H1 (cell line): ENCODE measurements at regions not wholly inside any gene's neighbourhood (a gene's known extent, or its start where the extent isn't known, plus 50 kb on each side); places are given as distances from the start of the nearest gene placed in this dataset.

Experiments used
- CTCF ChIA-PET: fragments of 300-600 bp; sonication (Branson Sonifier 250); formaldehyde crosslinking; loops from one replicate; lab custom pipeline; 2021; ENCODE audit not compliant: partially characterized antibody; lab: Charles Lee
- POLR2A ChIA-PET: fragments of 300-600 bp; sonication (Branson Sonifier 250); formaldehyde crosslinking; loops from one replicate; lab custom pipeline; 2021; ENCODE audit warnings: inconsistent platforms; ENCODE audit not compliant: partially characterized antibody; lab: Charles Lee
- DNase-seq, 2 experiments: peaks; one replicate each; pipeline versions ENCODE4 v3.0.0 to v3.0.0-alpha.2; 2010 to 2022; ENCODE audit warnings: low spot score in 2 of 2, low read depth in 1 of 2, mixed read lengths in 1 of 2
- FAIRE-seq: peaks from 2 replicates; lab custom pipeline; 2011; peaks lifted over from hg19 to GRCh38; lab: Jason Lieb, UNC
- H2AFZ ChIP-seq: 2 replicates; pipeline ENCODE4 v1.8.1; 2012; ENCODE audit warnings: low read length, inconsistent platforms
- H2AK5ac ChIP-seq: 2 replicates; pipeline ENCODE4 v1.6.1; 2013; ENCODE audit warnings: low read depth, low read length
- H2BK120ac ChIP-seq: replicated peaks from 2 replicates; pipeline ENCODE3; 2013; ENCODE audit warnings: low read depth, low read length, inconsistent platforms
- H2BK12ac ChIP-seq: 2 replicates; pipeline ENCODE4 v1.6.1; 2013; ENCODE audit warnings: low read depth, low read length
- H2BK15ac ChIP-seq: 2 replicates; pipeline ENCODE4 v1.6.1; 2013; ENCODE audit warnings: low read length
- H2BK20ac ChIP-seq: 2 replicates; pipeline ENCODE4 v1.6.1; 2013; ENCODE audit warnings: low read length
- H2BK5ac ChIP-seq: 2 replicates; pipeline ENCODE4 v1.6.1; 2013; ENCODE audit warnings: low read depth, low read length
- H3K14ac ChIP-seq: 2 replicates; pipeline ENCODE4 v1.6.1; 2013; ENCODE audit warnings: inconsistent platforms; ENCODE audit not compliant: insufficient read length
- H3K18ac ChIP-seq: 2 replicates; pipeline ENCODE4 v1.6.1; 2013; ENCODE audit warnings: low read length; ENCODE audit errors: extremely low read depth
- H3K23ac ChIP-seq: 2 replicates; pipeline ENCODE4 v1.6.1; 2013; ENCODE audit warnings: inconsistent platforms; ENCODE audit not compliant: insufficient read length
- H3K23me2 ChIP-seq: 2 replicates; pipeline ENCODE4 v1.6.1; 2013; ENCODE audit warnings: low read depth, low read length
- H3K27ac ChIP-seq: 2 replicates; pipeline ENCODE4 v1.6.1; 2011; ENCODE audit warnings: low read depth, low read length, inconsistent platforms
- H3K27me3 ChIP-seq, 4 experiments: replicated peaks in 1 of 4; 1 replicate in 1 of 4; 2 replicates in 3 of 4; pipeline versions ENCODE4 v1.6.1 to v1.8.1; 2011 to 2013; ENCODE audit warnings: low read length in 3 of 4, mild to moderate bottlenecking in 3 of 4, inconsistent platforms in 2 of 4, mixed read lengths in 2 of 4, moderate library complexity in 1 of 4; ENCODE audit not compliant: control insufficient read depth in 3 of 4, insufficient read depth in 3 of 4; ENCODE audit errors: extremely low read depth in 1 of 4
- H3K36me3 ChIP-seq, 4 experiments: 2 replicates each; pipeline versions ENCODE4 v1.6.1 to v1.8.1; 2011 to 2013; ENCODE audit warnings: mild to moderate bottlenecking in 4 of 4, low read length in 3 of 4, moderate library complexity in 2 of 4, control low read depth in 1 of 4, inconsistent platforms in 1 of 4; ENCODE audit not compliant: insufficient read depth in 4 of 4, control insufficient read depth in 2 of 4
- H3K4ac ChIP-seq: replicated peaks from 2 replicates; pipeline ENCODE3; 2013; ENCODE audit warnings: low read length, low read depth, mixed read lengths, inconsistent platforms; ENCODE audit not compliant: insufficient read length
- H3K4me1 ChIP-seq, 4 experiments: replicated peaks in 1 of 4; 1 replicate in 1 of 4; 2 replicates in 3 of 4; pipeline versions ENCODE4 v1.6.1 to v1.8.1; 2011 to 2013; ENCODE audit warnings: low read length in 3 of 4, inconsistent platforms in 2 of 4, mixed read lengths in 1 of 4; ENCODE audit not compliant: insufficient read depth in 4 of 4, control insufficient read depth in 3 of 4
- H3K4me2 ChIP-seq, 2 experiments: 2 replicates each; pipeline versions ENCODE4 v1.6.1 to v1.8.1; 2011 to 2013; ENCODE audit warnings: low read depth in 2 of 2, low read length in 2 of 2, control low read depth in 1 of 2, inconsistent platforms in 1 of 2, mild to moderate bottlenecking in 1 of 2; ENCODE audit not compliant: insufficient read depth in 1 of 2
- H3K4me3 ChIP-seq, 4 experiments: fragments of 200-600, 300-600 bp in 1 of 4; sonication (generic), shearing (Covaris generic), sonication (Bioruptor Twin) in 1 of 4; 2 replicates each; pipeline versions ENCODE4 v1.5.1 to v1.8.1; 2011 to 2016; ENCODE audit warnings: low read length in 4 of 4, low read depth in 3 of 4, control low read depth in 2 of 4, inconsistent platforms in 2 of 4, mild to moderate bottlenecking in 2 of 4, mixed read lengths in 1 of 4, moderate library complexity in 1 of 4; ENCODE audit not compliant: insufficient read depth in 2 of 4; ENCODE audit errors: extremely low read depth in 1 of 4
- H3K56ac ChIP-seq: replicated peaks from 2 replicates; pipeline ENCODE3; 2013; ENCODE audit warnings: low read depth, mild to moderate bottlenecking, mixed read lengths, low read length, inconsistent platforms; ENCODE audit not compliant: insufficient read length
- H3K79me1 ChIP-seq: 2 replicates; pipeline ENCODE4 v1.6.1; 2013; ENCODE audit warnings: low read depth, low read length, control low read depth
- H3K79me2 ChIP-seq, 2 experiments: 2 replicates each; pipeline versions ENCODE4 v1.6.1 to v1.8.1; 2012 to 2013; ENCODE audit warnings: low read length in 2 of 2, mild to moderate bottlenecking in 2 of 2, inconsistent platforms in 1 of 2; ENCODE audit not compliant: insufficient read depth in 2 of 2, control insufficient read depth in 1 of 2
- H3K9ac ChIP-seq, 4 experiments: replicated peaks in 1 of 4; 1 replicate in 1 of 4; 2 replicates in 3 of 4; pipeline versions ENCODE4 v1.6.1 to v1.8.1; 2011 to 2013; ENCODE audit warnings: low read depth in 3 of 4, low read length in 3 of 4, control low read depth in 2 of 4, mild to moderate bottlenecking in 2 of 4, moderate library complexity in 2 of 4, inconsistent platforms in 1 of 4; ENCODE audit errors: extremely low read depth in 1 of 4
- H3K9me3 ChIP-seq, 2 experiments: 2 replicates each; pipeline versions ENCODE4 v1.6.1 to v1.8.1; 2012 to 2013; ENCODE audit warnings: mild to moderate bottlenecking in 2 of 2, moderate library complexity in 2 of 2, control low read depth in 1 of 2, inconsistent platforms in 1 of 2, low read depth in 1 of 2, low read length in 1 of 2, mixed read lengths in 1 of 2; ENCODE audit not compliant: insufficient read depth in 2 of 2
- H4K20me1 ChIP-seq, 2 experiments: replicated peaks in 1 of 2; 2 replicates each; pipeline versions ENCODE3 to v1.8.1; 2011 to 2013; ENCODE audit warnings: inconsistent platforms in 2 of 2, low read length in 2 of 2, mild to moderate bottlenecking in 1 of 2; ENCODE audit not compliant: insufficient read depth in 2 of 2, control insufficient read depth in 1 of 2
- H4K5ac ChIP-seq: 2 replicates; pipeline ENCODE4 v1.6.1; 2013; ENCODE audit warnings: low read length, low read depth, mixed read lengths, inconsistent platforms; ENCODE audit not compliant: insufficient read length
- H4K8ac ChIP-seq: 2 replicates; pipeline ENCODE4 v1.8.0; 2013; ENCODE audit warnings: mild to moderate bottlenecking, moderate library complexity, low read length, inconsistent platforms; ENCODE audit not compliant: insufficient read depth; ENCODE audit errors: extremely low read depth
- H4K91ac ChIP-seq: replicated peaks from 2 replicates; pipeline ENCODE3; 2013; ENCODE audit warnings: low read length, mixed read lengths, inconsistent platforms; ENCODE audit not compliant: insufficient read length
- ASH2L ChIP-seq: fragments of 200-600, 300-600 bp; sonication (generic); IDR thresholded peaks from one replicate; pipeline ENCODE4 v1.7.1; 2017; ENCODE audit warnings: low read length
- BACH1 ChIP-seq: IDR thresholded peaks from 2 replicates; pipeline ENCODE4 v1.6.1; 2012; ENCODE audit warnings: low read length, improper control_type of control experiment
- BCL11A ChIP-seq, 2 experiments: IDR thresholded peaks; one replicate each; pipeline ENCODE4 v1.6.1; 2011; ENCODE audit warnings: low read depth in 2 of 2, low read length in 2 of 2, mild to moderate bottlenecking in 2 of 2
- CHD2 ChIP-seq: IDR thresholded peaks from 2 replicates; pipeline ENCODE4 v1.6.1; 2012; ENCODE audit warnings: low read length, improper control_type of control experiment
- E2F6 ChIP-seq: IDR thresholded peaks from 2 replicates; pipeline ENCODE4 v1.6.1; 2012; ENCODE audit warnings: inconsistent platforms
- HDAC6 ChIP-seq: IDR thresholded peaks from one replicate; pipeline ENCODE4 v1.7.1; 2012; ENCODE audit warnings: low read depth, mild to moderate bottlenecking, inconsistent platforms, low read length, moderate library complexity
- JUN ChIP-seq: IDR thresholded peaks from 2 replicates; pipeline ENCODE4 v1.6.1; 2011; ENCODE audit warnings: low read depth, mild to moderate bottlenecking, improper control_type of control experiment, low read length
- JUND ChIP-seq: IDR thresholded peaks from 2 replicates; pipeline ENCODE4 v1.6.1; 2011; ENCODE audit warnings: mild to moderate bottlenecking, improper control_type of control experiment, low read length
- POLR2AphosphoS5 ChIP-seq: IDR thresholded peaks from 2 replicates; pipeline ENCODE4 v1.6.1; 2011; ENCODE audit warnings: low read depth, low read length
- RNF2 ChIP-seq: fragments of 200-900, 300-1000 bp; sonication (generic); IDR thresholded peaks from 2 replicates; pipeline ENCODE4 v1.7.1; 2016; ENCODE audit warnings: borderline replicate concordance, low read depth, mild to moderate bottlenecking, antibody characterized with exemption, low read length; ENCODE audit not compliant: poor library complexity, severe bottlenecking; ENCODE audit errors: missing control alignments
- WGBS, 2 experiments: shearing (Covaris generic) in 1 of 2; methylation state at CpG; one replicate each; pipeline versions ENCODE4 v1.1.6 to v1.1.7; 2013 to 2015; ENCODE audit warnings: low lambda C conversion rate in 2 of 2, mixed read lengths in 2 of 2, inconsistent platforms in 1 of 2, low coverage in 1 of 2, missing lambda C conversion rate in 1 of 2; ENCODE audit not compliant: insufficient replicate concordance in 2 of 2, insufficient coverage in 1 of 2, insufficient read length in 1 of 2; ENCODE audit errors: extremely low coverage in 1 of 2, missing lambda C conversion rate in 1 of 2; 5-methylcytosine and 5-hydroxymethylcytosine counted together

GRCh38 chr15:30824518-30825195 lies 79.1 kb upstream of the FAN1 start:
- no peaks in the 10 kb centered on the region for H3K79me2 ChIP-seq
- no peak overlapping the region for H2BK120ac ChIP-seq
- POLR2A ChIA-PET, result no interaction called here
- no peaks in the 10 kb centered on the region for H3K36me3 ChIP-seq
- H3K9me3 ChIP-seq, result no peaks in the 10 kb centered on the region
- H3K79me1 ChIP-seq, result no peaks in the 10 kb centered on the region
- no peak for TF ChIP-seq E2F6
- TF ChIP-seq CHD2, result no peak
- TF ChIP-seq ASH2L, result no peak
- no peak for TF ChIP-seq BACH1
- TF ChIP-seq JUND, result no peak
- TF ChIP-seq HDAC6, result no peak
- TF ChIP-seq BCL11A (IDR thresholded peaks at IDR 0.05; ENCODE audit: low read depth in 2 of 2, low read length in 2 of 2), result no peak
- no peak for TF ChIP-seq JUN
- no peak for TF ChIP-seq RNF2
- no peak for TF ChIP-seq POLR2AphosphoS5
- TF ChIP-seq, all 59 proteins: peak for 0
- Histone ChIP-seq H4K8ac (no peak overlapping the region), H3K18ac (no peak overlapping the region), H2BK15ac (no peak overlapping the region), H3K56ac (no peak overlapping the region), H2BK5ac (no peak overlapping the region), H4K91ac (no peak overlapping the region), H3K9ac (no peak overlapping the region), H3K4ac (no peak overlapping the region), H3K14ac (no peak overlapping the region), H3K27me3 (no peaks in the 10 kb centered on the region), H3K4me1 (peaks cover 0 to 3% (median 0%) of the 10 kb centered on the region in 4 experiments; a peak in 2 of 7 replicates), H3K23ac (no peak overlapping the region), H3K23me2 (no peaks in the 10 kb centered on the region), H4K5ac (peak overlapping the region; percentile 7), H2AFZ (no peak overlapping the region), H2BK20ac (no peak overlapping the region), H3K27ac (no peak overlapping the region), H4K20me1 (no peaks in the 10 kb centered on the region), H3K4me2 (no peak overlapping the region), H2AK5ac (no peak overlapping the region), H3K4me3 (no peak overlapping the region), H2BK12ac (no peak overlapping the region)
- FAIRE-seq, result no peak
- CTCF ChIA-PET, result interaction anchor here (1.2 kb wide), 1 partner anchor 34 kb away, joined by 3 read pairs; no protein-coding TSS in a partner anchor
- 89% methylated on average over 14 of the region's 14 CpGs; no CpG with 5 or more reads in 1 of the 2 experiments for WGBS, 2 experiments
- DNase-seq, result no peak
